ENCODE measurements at regions not wholly inside any gene's neighbourhood (a gene's known extent, or its start where the extent isn't known, plus 50 kb on each side); places are given as distances from the start of the nearest gene placed in this dataset.

GRCh38 chr12:72133497-72134055 lies 138.6 kb upstream of the TRHDE start:
- TF ChIP-seq POLR2AphosphoS5 (IDR thresholded peaks at IDR 0.05; ENCODE audit: borderline replicate concordance, low read depth, low read length), result no peak
- TF ChIP-seq EZH2 (IDR thresholded peaks at IDR 0.05), result no peak
- no peak for TF ChIP-seq FOXP2 (optimal IDR thresholded peaks at IDR 0.05; ENCODE audit: control extremely low read depth, extremely low read length, insufficient read depth)

Measured in SK-N-MC (cell line).